Activated B cell treated with CpG ODN at 0.5 μM for 24 hours (primary cell): ENCODE measurements at regions not wholly inside any gene's neighbourhood (a gene's known extent, or its start where the extent isn't known, plus 50 kb on each side); places are given as distances from the start of the nearest gene placed in this dataset.

Experiments
- ATAC-seq: fragments of 200-7000 bp; cut with Tn5 transposase; one replicate; pipeline ENCODE4 v1.10.0; 2021; ENCODE audit warnings: low read depth, mild to moderate bottlenecking, moderate library complexity
- CTCF ChIA-PET: fragments of 350-600 bp; sonication (Branson Sonifier 250); formaldehyde crosslinking; loops from one replicate; lab custom pipeline; 2021; ENCODE audit warnings: antibody characterized with exemption; lab: Charles Lee
- POLR2A ChIA-PET: fragments of 350-600 bp; sonication (Branson Sonifier 250); formaldehyde crosslinking; loops from one replicate; lab custom pipeline; 2021; ENCODE audit warnings: antibody characterized with exemption; lab: Charles Lee
- DNase-seq: peaks from one replicate; pipeline ENCODE4 v3.0.0; 2022
- H3K27ac Mint-ChIP-seq: one replicate; pipeline ENCODE4 v1.8.0; 2020; ENCODE audit warnings: mixed read lengths
- H3K27me3 Mint-ChIP-seq: one replicate; pipeline ENCODE4 v1.8.0; 2021; ENCODE audit warnings: mixed read lengths
- H3K36me3 Mint-ChIP-seq: one replicate; pipeline ENCODE4 v1.8.0; 2021; ENCODE audit warnings: low read depth, mixed read lengths
- H3K4me1 Mint-ChIP-seq: one replicate; pipeline ENCODE4 v1.8.0; 2021; ENCODE audit warnings: mixed read lengths
- H3K4me3 Mint-ChIP-seq: one replicate; pipeline ENCODE4 v1.8.0; 2020; ENCODE audit warnings: mild to moderate bottlenecking, mixed read lengths
- H3K9me3 Mint-ChIP-seq: one replicate; pipeline ENCODE4 v1.8.0; 2020; ENCODE audit warnings: mixed read lengths
- CTCF ChIP-seq: fragments of 200-600 bp; IDR thresholded peaks from one replicate; pipeline ENCODE4 v1.8.0; 2022; ENCODE audit warnings: antibody characterized with exemption, mild to moderate bottlenecking
- intact Hi-C: fragments of 100-400 bp; cut with micrococcal nuclease; formaldehyde crosslinking; loops from one replicate; pipeline ENCODE4 v1.15.1; 2024

DNA sequence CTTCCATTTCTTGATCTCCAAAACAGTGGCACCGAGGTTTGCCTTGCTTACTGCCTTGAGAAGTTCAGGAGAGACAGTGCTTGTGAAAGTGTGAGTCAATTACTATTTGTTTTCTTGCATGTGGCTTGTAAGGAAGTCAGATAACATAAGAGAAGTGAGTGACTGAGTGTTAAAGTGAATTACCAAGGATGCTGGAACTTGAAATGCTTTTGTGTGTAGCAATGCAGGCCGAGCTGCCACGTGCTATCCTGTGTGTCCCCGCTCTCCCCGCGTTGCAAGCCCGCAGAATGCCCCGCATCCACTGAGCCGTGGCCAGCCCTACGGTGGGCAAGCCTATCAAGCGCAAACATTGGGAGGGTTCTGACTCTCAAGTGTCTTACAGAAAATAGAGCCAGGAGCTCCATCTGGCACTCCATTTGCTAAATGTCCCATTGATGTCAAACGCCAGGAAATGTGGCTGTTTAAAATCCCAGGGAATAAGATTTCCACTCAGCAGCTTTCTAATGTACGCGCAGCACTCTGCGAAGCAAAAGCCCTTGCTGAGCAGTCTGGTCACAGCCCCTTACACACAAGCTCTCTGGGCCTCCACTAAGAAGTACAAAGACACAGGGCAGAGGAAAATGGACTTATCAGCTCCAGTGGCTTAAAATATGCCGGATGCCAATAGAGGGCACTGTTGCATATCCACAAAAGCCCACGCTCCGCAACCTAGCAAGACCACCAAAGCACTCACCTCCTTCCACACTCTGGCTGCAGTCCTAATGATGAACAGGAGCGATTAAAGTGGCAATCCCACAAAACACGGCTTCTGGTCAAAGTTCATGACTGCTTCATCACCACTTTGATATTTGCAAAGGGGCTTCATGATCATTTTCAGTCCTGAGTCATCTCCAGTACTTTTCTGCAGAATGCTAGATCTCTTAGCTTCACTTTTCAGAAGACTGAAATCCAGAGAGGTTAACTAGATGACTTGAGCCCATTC is 158.0 kb upstream of the ITGB1 start:
- POLR2A ChIA-PET: interaction anchor here (0.5 to 1.4 kb wide), 3 partner anchors 10 to 37 kb away, joined by 3 to 4 read pairs (median 3); no protein-coding TSS in a partner anchor
- H3K27ac Mint-ChIP-seq: peak overlapping the region; percentile 64
- no peak overlapping the region for H3K4me3 Mint-ChIP-seq
- CTCF ChIA-PET: interaction anchor here (1.2 to 1.7 kb wide), 4 partner anchors 11 to 40 kb away, joined by 3 to 7 read pairs (median 4); no protein-coding TSS in a partner anchor
- TF ChIP-seq CTCF: no peak
- intact Hi-C loops: loop anchor here (2.0 to 5.0 kb wide), 2 partner anchors 17 to 36 kb away; no protein-coding TSS in a partner anchor
- DNase-seq (no peak), ATAC-seq (no peak)
- no peaks in the 10 kb centered on the region for H3K9me3 Mint-ChIP-seq
- peaks cover 88% of the 10 kb centered on the region for H3K4me1 Mint-ChIP-seq
- H3K27me3 Mint-ChIP-seq: no peaks in the 10 kb centered on the region
- no peaks in the 10 kb centered on the region for H3K36me3 Mint-ChIP-seq

GRCh38 chr10:33114451-33114952 is 156.5 kb upstream of the ITGB1 start:
- peak overlapping the region; percentile 5 for H3K4me3 Mint-ChIP-seq
- DNase-seq: no peak
- ATAC-seq: peak; percentile 47
- CTCF ChIA-PET: interaction anchor here (1.5 kb wide), 1 partner anchor 19 kb away, joined by 4 read pairs; no protein-coding TSS in a partner anchor
- H3K27me3 Mint-ChIP-seq: no peaks in the 10 kb centered on the region
- POLR2A ChIA-PET: interaction anchor here (0.6 to 1.5 kb wide), 4 partner anchors 9 to 103 kb away, joined by 3 to 4 read pairs (median 4); no protein-coding TSS in a partner anchor
- H3K9me3 Mint-ChIP-seq: no peaks in the 10 kb centered on the region
- intact Hi-C loops: loop anchor here (1.0 to 5.0 kb wide), 3 partner anchors 16 to 157 kb away; partner anchors contain the start of gene ITGB1
- no peak for TF ChIP-seq CTCF
- H3K27ac Mint-ChIP-seq: peak overlapping the region; percentile 76
- no peaks in the 10 kb centered on the region for H3K36me3 Mint-ChIP-seq
- H3K4me1 Mint-ChIP-seq: peaks cover 94% of the 10 kb centered on the region

- H3K27me3 Mint-ChIP-seq: no peaks in the 10 kb centered on the region
- TF ChIP-seq CTCF: no peak
- intact Hi-C loops: loop anchor here (5.0 kb wide), 1 partner anchor 156 kb away; the partner anchor contains the start of gene ITGB1
- H3K4me3 Mint-ChIP-seq: no peak overlapping the region
- CTCF ChIA-PET: no interaction called here
- peaks cover 92% of the 10 kb centered on the region for H3K4me1 Mint-ChIP-seq
- H3K36me3 Mint-ChIP-seq: no peaks in the 10 kb centered on the region
- POLR2A ChIA-PET: no interaction called here
- ATAC-seq (no peak), DNase-seq (no peak)
- H3K9me3 Mint-ChIP-seq: no peaks in the 10 kb centered on the region
- peak overlapping the region; percentile 76 for H3K27ac Mint-ChIP-seq
Observed at GRCh38 chr10:33113466-33113865, 155.4 kb upstream of the ITGB1 start.

DNA sequence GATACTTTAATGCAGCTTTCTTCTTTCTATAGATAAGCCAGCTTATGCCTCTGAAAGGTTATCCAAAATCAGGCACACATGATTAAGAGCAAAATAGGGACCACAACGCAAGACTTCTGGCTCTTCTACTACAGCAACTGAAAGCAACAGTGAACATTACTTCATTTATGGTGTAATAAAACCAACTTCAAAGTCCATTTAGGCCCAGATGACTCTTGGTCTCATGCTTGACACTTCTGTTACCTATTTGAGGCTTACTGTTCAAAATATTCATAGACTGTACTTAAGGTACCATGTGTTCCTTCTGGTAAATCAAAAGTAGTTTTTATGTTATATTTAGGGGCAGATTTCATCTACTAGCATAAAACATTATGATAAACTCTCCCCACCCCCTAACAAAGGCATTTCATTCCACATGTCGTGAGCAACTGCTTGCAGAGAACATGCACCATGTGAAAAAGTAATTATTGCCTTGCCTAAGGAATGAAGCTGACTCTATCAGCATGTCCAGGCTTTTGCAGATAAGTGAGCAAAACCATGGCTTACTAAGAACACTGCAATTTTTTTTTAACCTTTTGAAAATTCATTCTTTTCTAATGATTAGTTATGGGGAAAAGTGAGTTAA is 154.9 kb upstream of the ITGB1 start:
- DNase-seq (no peak), ATAC-seq (no peak)
- Mint-ChIP-seq H3K36me3 (no peaks in the 10 kb centered on the region), H3K27ac (peak overlapping the region; percentile 59), H3K9me3 (no peaks in the 10 kb centered on the region), H3K27me3 (no peaks in the 10 kb centered on the region), H3K4me3 (no peak overlapping the region), H3K4me1 (peaks cover 88% of the 10 kb centered on the region)
- intact Hi-C loops: loop anchor here (5.0 kb wide), 1 partner anchor 156 kb away; the partner anchor contains the start of gene ITGB1
- POLR2A ChIA-PET: no interaction called here
- CTCF ChIA-PET: no interaction called here
- no peak for TF ChIP-seq CTCF
